AG10803 (cell line): ENCODE measurements at regions not wholly inside any gene's neighbourhood (a gene's known extent, or its start where the extent isn't known, plus 50 kb on each side); places are given as distances from the start of the nearest gene placed in this dataset.
A peak's percentile ranks its signal among the peaks of the same experiment; 100 is the strongest.

Experiments used
- DNase-seq: peaks from one replicate; pipeline ENCODE4 v3.0.0; 2010; ENCODE audit warnings: low read depth
- H3K4me3 ChIP-seq: 2 replicates; pipeline ENCODE4 v1.5.1; 2011; ENCODE audit warnings: mild to moderate bottlenecking, low read length, control low read depth
- CTCF ChIP-seq: conservative IDR thresholded peaks from 2 replicates; pipeline ENCODE4 v1.5.1; 2011; ENCODE audit warnings: mild to moderate bottlenecking, low read length, control low read depth, inconsistent platforms

- no peak overlapping the region for H3K4me3 ChIP-seq
- no peak for TF ChIP-seq CTCF
- no peak for DNase-seq
Observed at GRCh38 chr6:80467408-80467807, 360.9 kb downstream of the BCKDHB start.

GRCh38 chr6:80466981-80467380 is 360.5 kb downstream of the BCKDHB start:
- no peak overlapping the region for H3K4me3 ChIP-seq
- DNase-seq, result no peak
- TF ChIP-seq CTCF, result no peak

GRCh38 chr6:80465513-80465912 is 359.0 kb downstream of the BCKDHB start:
- H3K4me3 ChIP-seq, result no peak overlapping the region
- TF ChIP-seq CTCF, result no peak
- no peak for DNase-seq

GRCh38 chr6:80464901-80465300 is 358.4 kb downstream of the BCKDHB start:
- H3K4me3 ChIP-seq, result no peak overlapping the region
- DNase-seq, result no peak
- no peak for TF ChIP-seq CTCF

GRCh38 chr6:80463197-80463596 is 356.7 kb downstream of the BCKDHB start:
- no peak overlapping the region for H3K4me3 ChIP-seq
- no peak for TF ChIP-seq CTCF
- DNase-seq, result peak; percentile 26

- no peak overlapping the region for H3K4me3 ChIP-seq
- DNase-seq, result peak; percentile 24
- TF ChIP-seq CTCF, result no peak
Observed at GRCh38 chr6:80460257-80460865, 353.9 kb downstream of the BCKDHB start.

GRCh38 chr6:80457439-80457933 is 351.0 kb downstream of the BCKDHB start:
- DNase-seq, result peak; percentile 97
- no peak for TF ChIP-seq CTCF
- no peak overlapping the region for H3K4me3 ChIP-seq
